ENCODE measurements at regions not wholly inside any gene's neighbourhood (a gene's known extent, or its start where the extent isn't known, plus 50 kb on each side); places are given as distances from the start of the nearest gene placed in this dataset.

- Histone ChIP-seq H4K5ac (ENCODE audit: low read depth, low read length) (no peak overlapping the region), H3K9me1 (ENCODE audit: insufficient read depth, low read length) (no peaks in the 10 kb centered on the region), H2AK9ac (replicated peaks; ENCODE audit: low read depth, low read length, poor library complexity) (no peak overlapping the region), H3K9ac (ENCODE audit: low read depth, low read length) (no peak overlapping the region), H3K27me3 (ENCODE audit: control insufficient read depth, insufficient read depth, low read length) (no peaks in the 10 kb centered on the region), H2BK20ac (ENCODE audit: low read depth, low read length) (no peak overlapping the region), H2BK120ac (ENCODE audit: low read depth, low read length) (no peak overlapping the region), H3K27ac (ENCODE audit: insufficient read depth, low read length) (no peak overlapping the region), H3K9me3 (ENCODE audit: control insufficient read depth, insufficient read depth, low read length) (peaks cover 7% of the 10 kb centered on the region), H2BK15ac (ENCODE audit: low read depth, low read length) (no peak overlapping the region), H3K23ac (ENCODE audit: low read depth, low read length) (no peak overlapping the region), H2AK5ac (ENCODE audit: low read depth, low read length) (no peak overlapping the region), H3K56ac (ENCODE audit: extremely low read depth, insufficient read depth, low read length) (no peak overlapping the region), H3K4me3 (ENCODE audit: insufficient read depth, low read depth, low read length) (no peak overlapping the region), H4K8ac (ENCODE audit: low read depth in 2 of 2, low read length in 2 of 2) (no peak overlapping the region), H3K36me3 (ENCODE audit: control insufficient read depth, insufficient read depth, low read length) (no peaks in the 10 kb centered on the region), H3K79me1 (ENCODE audit: low read depth in 1 of 2, low read length in 2 of 2) (no peaks in the 10 kb centered on the region), H3K4me2 (ENCODE audit: low read depth, low read length) (no peak overlapping the region), H2AFZ (replicated peaks; ENCODE audit: low read length, poor library complexity) (no peak overlapping the region), H3K18ac (ENCODE audit: low read depth, low read length) (no peak overlapping the region), H4K91ac (ENCODE audit: insufficient read depth, low read depth, low read length) (no peak overlapping the region), H3K4ac (ENCODE audit: low read depth, low read length) (no peak overlapping the region), H3K4me1 (ENCODE audit: control insufficient read depth, insufficient read depth, low read length) (no peaks in the 10 kb centered on the region), H2BK5ac (ENCODE audit: low read depth, low read length, poor library complexity, severe bottlenecking) (no peak overlapping the region), H4K20me1 (ENCODE audit: insufficient read depth, low read length) (no peaks in the 10 kb centered on the region), H3K14ac (replicated peaks; ENCODE audit: low read depth, low read length) (no peak overlapping the region)
- in situ Hi-C loops (cut with MboI; ENCODE audit: low sequenced_read_pairs) = no loop called here
- intact Hi-C loops (cut with micrococcal nuclease) = no loop called here
- ChIA-PET CTCF (no interaction called here), POLR2A (ENCODE audit: unreplicated experiment) (no interaction called here)
- no TSS peak for BruUV-seq (replicated peaks)
- dilution Hi-C loops (cut with HindIII; ENCODE audit: low sequenced_read_pairs, unreplicated experiment) = no loop called here
- no CpG with 5 or more reads among the region's 1 CpG for WGBS, 2 experiments (ENCODE audit: extremely low coverage in 2 of 2, insufficient read length in 1 of 2)
- no peak for ATAC-seq (ENCODE audit: low read depth)
- DNase-seq = no peak
- TF ChIP-seq CHD1 (IDR thresholded peaks at IDR 0.05; ENCODE audit: low read depth, low read length) = no peak
- no peak for TF ChIP-seq POLR2A (IDR thresholded peaks at IDR 0.05; ENCODE audit: low read depth, low read length)
- no peak for TF ChIP-seq SMC3 (IDR thresholded peaks at IDR 0.05; ENCODE audit: low read depth, low read length)
- TF ChIP-seq MAFK (IDR thresholded peaks at IDR 0.05; ENCODE audit: low read depth, low read length) = no peak
- no peak for TF ChIP-seq NFE2L2 (IDR thresholded peaks at IDR 0.05; ENCODE audit: low read depth, low read length)
- TF ChIP-seq RFX5 (IDR thresholded peaks at IDR 0.05; ENCODE audit: low read depth, low read length) = no peak
- TF ChIP-seq BHLHE40 (IDR thresholded peaks at IDR 0.05; ENCODE audit: low read depth, low read length) = no peak
- TF ChIP-seq RCOR1 (IDR thresholded peaks at IDR 0.05; ENCODE audit: insufficient replicate concordance, low read length) = no peak
- no peak for TF ChIP-seq USF2 (IDR thresholded peaks at IDR 0.05; ENCODE audit: low read depth, low read length)
- no peak for TF ChIP-seq FOS (IDR thresholded peaks at IDR 0.05; ENCODE audit: low read depth, low read length)
- no peak for TF ChIP-seq MXI1 (IDR thresholded peaks at IDR 0.05; ENCODE audit: borderline replicate concordance, low read depth, low read length)
- TF ChIP-seq CEBPB (IDR thresholded peaks at IDR 0.05; ENCODE audit: low read depth, low read length) = no peak
Observed at GRCh38 chr18:61025596-61025995, 307.6 kb upstream of the CDH20 start.

Measured in IMR-90 (cell line).